Sigmoid colon (tissue), 3 donors: ENCODE measurements at regions not wholly inside any gene's neighbourhood (a gene's known extent, or its start where the extent isn't known, plus 50 kb on each side); places are given as distances from the start of the nearest gene placed in this dataset.

ENCODE experiments used
- CTCF ChIP-seq, 4 experiments: fragments of 450-650 bp in 3 of 4; fragments of 200-600 bp in 1 of 4; IDR thresholded peaks; one replicate each; pipeline ENCODE4 v1.5.1; 2016 to 2019; ENCODE audit warnings: antibody characterized with exemption in 4 of 4, mild to moderate bottlenecking in 3 of 4, moderate library complexity in 2 of 4
- POLR2A ChIP-seq, 2 donors: fragments of 450-650 bp; IDR thresholded peaks; one replicate each; pipeline ENCODE4 v1.6.1; 2016; ENCODE audit warnings: antibody characterized with exemption in 2 of 2, mild to moderate bottlenecking in 2 of 2, moderate library complexity in 2 of 2

GRCh38 chr6:105839266-105839665, 246.9 kb upstream of the PRDM1 start:
- no peak for TF ChIP-seq CTCF (IDR thresholded peaks at IDR 0.05)
- TF ChIP-seq POLR2A (IDR thresholded peaks at IDR 0.05), result no peak
